ENCODE measurements at regions not wholly inside any gene's neighbourhood (a gene's known extent, or its start where the extent isn't known, plus 50 kb on each side); places are given as distances from the start of the nearest gene placed in this dataset.
"Not testable (repeated sequence)": the region's sequence is repeated elsewhere in the genome, so short reads cannot be mapped to it uniquely, and the experiment has no call there.

DNA sequence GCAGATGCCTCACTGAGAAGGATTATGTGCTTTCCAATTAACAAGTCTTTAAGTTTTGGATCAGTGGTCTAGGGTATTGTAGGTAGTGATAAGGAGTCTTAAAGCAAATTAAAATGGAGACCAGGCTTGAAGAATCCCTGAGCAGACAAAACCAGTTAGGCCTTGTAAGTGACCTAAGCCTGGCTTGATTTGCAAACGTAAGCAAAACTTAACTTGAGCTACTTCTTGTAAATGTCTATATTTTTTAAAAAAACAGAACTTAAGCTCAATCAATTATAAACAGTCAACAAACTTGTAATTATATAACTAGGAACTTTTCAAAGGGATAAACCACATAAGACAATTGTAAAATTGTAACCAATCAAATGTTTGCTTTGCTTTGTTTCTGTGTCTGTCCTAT, 72.7 kb upstream of the NALF2 start:
- DNase-seq: no peak

DNA sequence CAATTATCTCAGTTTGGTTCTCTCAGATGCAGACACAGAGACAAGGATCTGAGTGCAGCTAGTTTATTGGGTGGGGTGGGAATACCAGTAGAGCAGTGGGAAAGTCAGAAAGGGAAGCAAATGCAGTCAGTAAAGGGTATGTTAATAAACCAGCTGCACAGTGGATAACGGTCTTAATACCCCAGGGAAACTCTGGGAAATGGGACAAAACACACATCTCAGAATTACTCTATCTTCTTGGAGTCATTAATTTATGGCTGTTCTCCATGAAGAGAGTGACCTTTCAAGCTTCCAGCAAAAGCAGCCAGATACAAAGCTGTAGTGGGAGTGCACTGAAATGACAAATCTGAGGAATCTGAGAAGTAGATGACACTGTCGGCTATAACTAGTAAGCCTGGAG, 73.3 kb upstream of the NALF2 start:
- no peak for DNase-seq

DNA sequence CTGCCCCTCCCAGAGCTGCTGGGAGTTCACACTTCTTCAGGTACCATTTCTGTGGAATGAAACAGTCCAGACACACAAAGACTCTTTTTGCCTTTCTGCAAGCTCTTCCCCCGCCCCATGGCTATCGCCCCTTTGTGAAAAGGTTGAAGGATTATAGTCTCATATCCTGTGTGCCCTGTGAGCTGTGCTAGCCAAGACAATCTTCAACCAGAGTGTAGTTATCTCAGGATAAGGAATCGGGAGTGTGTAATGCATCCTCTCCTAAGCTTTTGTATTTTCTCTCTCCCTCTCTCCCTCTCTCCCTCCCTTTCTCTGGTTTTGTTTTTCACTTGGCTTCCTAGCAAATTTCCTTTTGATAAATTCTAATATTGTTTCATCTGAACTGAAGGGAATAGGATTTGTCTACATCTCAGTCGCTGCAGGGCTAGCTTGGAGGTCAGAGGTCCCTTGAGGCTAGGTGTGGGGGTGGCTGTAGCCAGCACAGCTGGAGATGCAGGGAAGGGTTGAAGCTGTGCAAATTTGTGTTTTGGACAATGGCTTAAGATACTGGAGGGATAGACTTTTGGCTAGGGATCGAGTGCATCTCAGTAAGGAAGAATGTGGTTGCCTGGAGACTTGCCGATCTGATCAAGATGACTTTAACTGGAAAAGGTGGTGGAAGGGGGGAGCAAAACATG, 74.6 kb upstream of the NALF2 start:
- no peak for DNase-seq

DNA sequence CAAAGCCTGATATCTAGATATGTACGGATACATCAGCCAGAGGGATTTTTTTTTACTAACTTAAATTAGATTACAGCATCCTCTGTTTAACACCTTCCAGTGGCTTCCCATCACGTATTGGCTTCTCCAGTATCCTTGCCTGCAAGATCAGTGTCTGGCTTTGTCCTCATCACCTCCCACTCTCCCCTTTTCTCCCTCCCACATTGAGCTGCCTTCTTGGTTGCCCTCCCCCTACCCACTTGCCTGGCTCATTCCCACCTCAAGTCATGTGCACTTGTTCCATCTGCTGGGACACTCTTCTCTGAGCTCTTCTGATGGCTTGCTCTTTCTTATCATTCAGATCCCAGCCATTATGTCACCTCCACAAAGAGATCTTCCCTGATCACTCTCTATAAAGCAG, 75.9 kb upstream of the NALF2 start:
- DNase-seq: no peak

DNA sequence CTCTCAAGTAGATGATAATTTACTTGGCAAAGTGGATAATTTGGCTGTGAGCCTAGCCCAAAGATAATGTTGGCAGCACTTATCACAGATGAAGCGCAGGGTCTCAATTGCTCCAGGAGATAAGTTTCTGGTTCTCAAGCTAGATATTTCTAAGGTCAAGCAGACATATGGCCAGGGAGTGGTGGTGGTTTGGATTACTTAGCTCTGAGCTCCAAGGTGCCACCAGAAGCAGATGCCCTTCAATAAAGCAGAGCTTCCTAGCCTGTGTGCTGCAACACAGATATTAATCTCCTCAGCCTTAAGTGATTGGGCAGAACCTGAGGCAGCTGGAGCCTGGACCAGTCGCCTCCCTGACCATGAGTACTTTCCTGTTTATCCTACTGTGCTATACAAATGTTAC, 79.2 kb upstream of the NALF2 start:
- no peak for DNase-seq

DNA sequence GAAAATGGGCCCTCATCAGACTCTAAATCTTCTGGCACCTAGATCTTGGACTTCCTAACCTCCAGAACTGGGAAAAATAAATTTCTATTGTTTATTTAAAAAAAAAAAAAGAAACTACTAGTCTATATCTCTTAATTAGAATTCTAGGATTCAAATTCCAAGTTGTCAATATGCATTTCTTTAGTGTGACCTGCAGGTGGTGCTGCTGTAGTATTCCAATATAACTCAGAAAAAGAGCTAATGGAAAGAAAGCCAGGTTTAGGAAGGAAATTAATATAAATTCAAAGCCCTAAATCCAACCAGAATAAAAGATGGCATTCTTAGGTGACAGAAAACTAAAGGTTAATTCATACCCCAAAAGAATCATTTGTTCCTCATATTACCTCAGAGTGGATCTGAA, 80.0 kb upstream of the NALF2 start:
- DNase-seq: no peak

DNA sequence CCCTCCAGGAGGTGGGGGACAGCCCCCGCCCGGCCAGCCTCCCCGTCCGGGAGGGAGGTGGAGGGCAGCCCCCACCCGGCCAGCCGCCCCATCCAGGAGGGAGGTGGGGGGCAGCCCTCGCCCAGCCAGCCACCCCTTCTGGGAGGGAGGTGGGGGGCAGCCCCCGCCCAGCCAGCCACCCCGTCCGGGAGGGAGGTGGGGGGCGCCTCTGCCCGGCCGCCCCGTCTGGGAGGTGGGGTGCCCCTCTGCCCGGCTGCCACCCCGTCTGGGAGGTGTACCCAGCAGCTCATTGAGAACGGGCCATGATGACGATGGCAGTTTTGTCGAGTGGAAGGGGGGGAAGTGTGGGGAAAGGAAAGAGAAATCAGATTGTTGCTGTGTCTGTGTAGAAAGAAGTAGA, 81.9 kb upstream of the NALF2 start:
- DNase-seq: not testable (repeated sequence)

DNA sequence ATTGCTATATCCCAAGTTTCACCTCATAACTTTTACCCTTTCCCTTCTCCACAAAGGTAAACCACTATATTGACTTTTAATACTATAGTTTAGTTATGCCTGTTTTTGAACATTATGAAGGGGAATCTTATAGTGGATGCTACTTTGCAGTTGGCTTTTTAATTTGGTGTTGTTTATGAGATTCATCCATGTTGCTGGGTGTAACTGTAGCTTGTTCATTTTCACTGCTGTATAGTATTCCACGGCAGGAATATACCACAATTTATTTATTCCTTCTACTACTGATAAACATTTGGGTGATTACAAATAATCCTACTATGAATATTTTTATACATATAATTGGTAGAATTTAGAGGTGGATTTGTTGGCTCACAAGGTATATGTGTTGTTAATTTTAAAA, 88.4 kb upstream of the NALF2 start:
- DNase-seq: no peak

DNA sequence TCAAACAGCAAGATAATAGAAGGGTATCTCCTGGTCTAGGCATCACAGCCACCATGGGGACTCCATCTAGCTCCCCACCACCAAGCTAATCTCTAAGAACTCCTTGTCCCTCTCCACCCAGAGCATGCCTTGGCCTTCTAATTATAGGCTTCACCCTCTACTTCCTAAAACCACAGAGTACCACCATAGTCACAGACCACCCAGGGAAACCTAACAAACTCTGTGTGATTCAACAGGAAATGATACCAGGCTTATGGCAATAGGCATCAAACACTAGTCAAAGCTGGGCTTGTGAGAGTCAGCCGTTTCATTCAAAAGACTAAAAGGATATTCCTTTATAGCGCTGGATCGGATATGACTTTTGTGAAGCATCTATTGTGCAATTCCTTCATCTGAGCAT, 91.5 kb upstream of the NALF2 start:
- DNase-seq: no peak

DNA sequence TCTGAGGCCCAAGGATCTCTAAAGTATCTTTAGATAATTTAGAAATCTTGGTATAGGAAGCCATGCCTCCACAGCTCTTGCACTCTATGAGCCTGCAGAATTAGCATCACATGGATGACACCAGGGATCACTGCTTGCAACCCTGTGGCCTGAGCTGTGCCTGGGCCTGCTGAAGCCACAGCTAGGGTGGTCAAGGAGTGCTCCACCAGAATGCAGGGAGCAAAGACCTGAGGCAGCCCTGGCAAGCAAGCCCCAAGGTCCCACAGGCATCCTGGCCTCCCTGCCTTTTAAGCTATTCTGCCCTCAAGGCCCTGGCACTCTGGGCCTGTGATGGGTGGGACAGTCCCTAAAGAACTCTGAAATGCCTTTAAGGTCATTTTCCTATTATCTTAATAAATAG, 105.2 kb upstream of the NALF2 start:
- no peak for DNase-seq

DNA sequence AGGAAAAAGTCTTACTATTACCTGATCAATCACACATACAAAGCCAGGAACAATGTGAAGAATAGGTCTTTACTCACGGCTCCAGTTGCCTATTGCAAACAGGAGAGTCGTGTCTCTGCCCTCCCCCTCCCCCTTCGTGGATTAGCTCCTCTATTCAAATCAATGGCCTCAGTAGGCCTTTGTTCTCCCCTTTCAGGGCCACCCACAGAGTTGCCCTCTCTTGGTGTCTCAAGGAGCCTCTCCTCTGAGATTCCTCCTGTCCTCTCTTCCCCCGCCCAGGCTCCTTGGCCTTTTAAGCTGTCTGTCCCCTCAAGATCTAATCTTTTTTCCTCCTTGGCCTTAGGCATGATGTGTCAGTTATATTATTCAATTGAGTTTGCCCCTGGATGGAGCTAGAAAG, 107.2 kb upstream of the NALF2 start:
- DNase-seq: no peak

DNA sequence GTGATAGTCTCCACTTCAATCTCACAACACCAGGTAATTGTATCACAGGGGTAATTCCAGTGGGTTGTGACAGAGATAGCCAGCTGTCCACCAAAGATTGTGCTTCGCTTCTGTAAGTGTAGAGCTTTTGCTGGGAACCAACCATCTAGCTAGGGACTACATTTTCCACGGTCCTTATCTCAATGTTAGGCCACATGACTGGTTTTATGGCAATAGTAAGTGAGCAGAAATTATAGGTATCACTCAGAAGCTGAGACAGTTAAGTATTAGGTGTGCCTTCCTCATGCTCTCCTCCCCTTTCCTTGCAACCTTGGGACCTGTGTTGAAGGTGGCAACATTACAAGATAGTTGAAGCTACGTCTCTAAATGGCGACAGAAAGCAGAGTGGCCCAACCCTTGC, 108.8 kb upstream of the NALF2 start:
- no peak for DNase-seq

DNA sequence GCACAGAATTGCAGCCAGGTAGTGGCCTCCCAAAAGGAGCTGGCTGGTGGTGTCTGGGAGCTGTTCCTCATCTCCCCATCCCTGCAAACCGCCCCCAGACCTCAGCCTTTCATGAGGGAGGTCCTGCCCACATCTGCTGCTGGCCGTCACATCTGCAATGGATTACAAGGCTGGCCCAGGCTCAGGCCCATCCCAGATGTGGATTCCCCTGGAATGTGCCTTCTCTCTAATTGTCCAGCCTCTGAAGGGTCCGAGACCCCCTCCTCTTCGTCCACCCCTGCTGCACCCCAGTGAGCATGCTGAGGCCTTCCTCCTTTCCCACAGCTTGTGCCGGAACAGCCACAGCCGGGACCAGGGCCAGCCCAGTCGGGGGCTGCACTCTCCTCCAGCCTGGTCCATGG, 115.0 kb upstream of the NALF2 start:
- no peak for DNase-seq

DNA sequence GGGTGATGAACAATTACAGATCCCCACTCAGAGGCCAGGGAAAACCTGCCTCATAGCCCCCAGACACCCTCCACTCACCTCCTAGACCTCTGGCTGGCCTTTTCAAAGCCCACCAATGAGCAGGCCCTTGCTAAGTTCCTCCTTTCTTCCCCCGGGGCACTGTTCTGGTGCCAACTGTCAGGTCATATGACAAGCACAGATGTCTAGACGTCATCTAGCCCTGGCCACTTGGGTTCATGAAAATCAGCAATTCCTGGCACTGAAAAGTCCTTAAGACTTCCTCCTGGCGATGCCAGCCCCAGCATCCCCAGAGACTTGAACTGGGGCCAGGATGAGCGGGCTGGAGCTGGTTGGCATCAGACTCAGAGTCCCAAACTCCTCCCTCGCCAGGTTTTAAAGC, 115.6 kb upstream of the NALF2 start:
- DNase-seq: no peak

DNA sequence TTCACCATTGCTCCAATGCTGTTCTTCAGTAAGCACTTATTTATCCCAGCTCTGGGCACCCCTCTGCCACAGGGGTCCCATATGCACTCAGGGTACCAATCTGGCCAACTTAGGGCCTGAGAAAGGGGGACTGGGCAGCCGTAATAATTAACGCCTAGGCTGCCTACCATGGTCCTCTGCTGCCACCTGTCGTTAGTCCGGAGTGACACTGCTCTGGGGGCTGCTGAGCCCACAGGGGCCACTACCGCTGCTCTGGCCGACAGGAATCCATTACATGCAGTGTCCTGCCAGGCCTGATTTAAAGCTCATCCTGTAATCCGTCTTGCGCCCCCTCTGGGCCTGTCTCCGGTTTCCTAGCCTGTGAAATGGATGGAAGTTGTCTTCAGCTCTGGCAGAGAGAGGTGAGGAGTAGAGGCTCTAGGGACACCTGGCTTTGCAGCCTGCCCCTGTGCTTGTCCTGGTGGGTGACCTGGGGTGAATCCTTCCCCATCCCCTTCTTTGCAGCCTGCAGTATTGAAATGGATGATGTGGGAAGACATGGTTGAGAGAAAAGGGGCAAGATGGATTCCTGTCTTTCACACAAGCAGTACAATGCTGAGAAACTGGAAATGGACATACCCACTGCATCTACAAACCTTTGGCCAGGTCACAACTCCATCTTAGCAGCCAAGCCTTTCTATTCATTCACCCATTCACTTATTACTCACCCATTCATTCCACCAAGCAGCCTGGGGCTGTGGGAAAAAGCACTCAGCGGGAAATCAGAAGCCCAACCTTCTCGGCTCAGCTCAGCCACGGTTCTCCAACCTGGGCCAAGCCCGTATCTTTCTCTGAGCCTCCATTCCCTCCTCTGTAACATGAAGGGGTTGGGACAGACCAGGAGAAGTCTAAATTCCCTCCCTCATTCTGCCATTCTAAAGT, 116.3 kb upstream of the NALF2 start:
- DNase-seq: peak; percentile 65

DNA sequence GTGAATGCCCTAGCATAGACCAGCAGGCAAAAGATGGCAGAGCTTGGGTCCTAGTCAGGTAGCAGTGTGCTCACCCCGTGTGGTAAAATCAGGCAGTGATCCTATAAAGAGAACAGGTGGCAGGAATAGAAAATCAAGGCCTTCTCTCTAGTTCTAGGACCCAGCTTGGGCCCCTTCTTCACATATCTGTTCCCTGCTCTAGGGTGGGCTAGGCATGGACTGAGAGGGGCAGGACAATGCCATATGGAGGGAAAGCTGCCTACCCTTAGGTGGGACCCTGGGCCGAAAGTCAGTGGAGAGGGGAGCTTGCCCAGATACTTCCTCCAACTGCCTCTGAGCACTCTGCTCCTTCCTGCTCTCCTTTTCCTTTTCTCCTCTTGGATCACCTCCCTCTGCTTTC, 117.4 kb upstream of the NALF2 start:
- no peak for DNase-seq

DNA sequence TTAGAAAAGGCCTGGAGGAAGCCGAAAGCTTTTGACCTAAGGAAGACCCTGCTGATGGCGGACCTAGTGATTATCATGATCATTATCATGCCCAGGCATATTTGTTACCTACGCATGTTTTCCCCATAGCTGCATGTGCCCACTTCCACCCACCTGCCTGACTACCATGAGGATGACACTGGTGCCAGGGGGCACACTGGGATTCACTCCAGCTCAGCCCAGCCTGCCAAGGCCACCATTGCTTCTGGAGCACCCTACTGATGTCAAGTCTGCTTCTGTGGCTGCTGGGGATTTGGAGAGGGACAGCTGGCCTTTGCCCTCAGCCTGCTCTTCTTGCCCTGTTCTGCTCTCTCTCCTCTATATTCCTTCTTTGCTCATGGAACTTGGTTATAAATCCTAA, 124.7 kb upstream of the NALF2 start:
- no peak for DNase-seq

DNA sequence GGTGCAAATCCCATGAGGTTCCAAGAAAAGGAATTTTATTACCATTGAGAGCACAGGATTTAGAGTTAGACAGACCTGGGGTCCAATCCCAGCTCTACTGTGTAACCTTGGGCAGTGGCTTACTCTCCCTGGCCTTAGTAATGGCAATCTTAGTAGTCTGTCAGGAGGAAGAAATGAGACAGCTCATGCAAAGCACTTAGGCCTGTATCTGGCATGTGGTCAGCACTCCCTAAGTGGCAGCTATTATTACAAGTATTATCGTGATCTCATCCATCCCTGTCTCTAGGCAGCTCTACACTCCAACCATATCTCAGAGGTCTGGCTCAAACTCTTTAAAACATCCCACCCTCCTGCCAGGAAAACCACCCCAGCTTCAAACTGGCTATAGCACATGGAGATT, 129.6 kb upstream of the NALF2 start:
- no peak for DNase-seq

DNA sequence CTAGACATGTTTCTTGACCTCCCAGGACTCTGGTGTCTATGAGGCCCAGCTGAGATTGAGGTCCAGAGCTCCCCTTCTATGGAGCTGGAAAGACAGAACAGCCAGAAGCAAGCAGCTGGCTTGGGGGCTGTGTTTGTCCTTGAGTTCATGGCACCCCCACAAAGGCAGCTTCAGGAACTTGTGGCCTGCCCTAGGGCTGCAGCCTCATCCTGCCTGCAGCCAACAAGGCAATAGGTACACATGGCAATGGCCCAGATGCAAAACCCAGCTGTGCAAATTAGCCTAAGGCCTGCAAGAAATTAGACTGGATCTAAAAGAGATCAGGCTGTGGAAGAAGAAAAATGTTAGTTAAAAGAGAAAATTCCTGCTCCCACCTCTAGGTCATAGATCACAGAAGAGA, 131.7 kb upstream of the NALF2 start:
- DNase-seq: no peak

DNA sequence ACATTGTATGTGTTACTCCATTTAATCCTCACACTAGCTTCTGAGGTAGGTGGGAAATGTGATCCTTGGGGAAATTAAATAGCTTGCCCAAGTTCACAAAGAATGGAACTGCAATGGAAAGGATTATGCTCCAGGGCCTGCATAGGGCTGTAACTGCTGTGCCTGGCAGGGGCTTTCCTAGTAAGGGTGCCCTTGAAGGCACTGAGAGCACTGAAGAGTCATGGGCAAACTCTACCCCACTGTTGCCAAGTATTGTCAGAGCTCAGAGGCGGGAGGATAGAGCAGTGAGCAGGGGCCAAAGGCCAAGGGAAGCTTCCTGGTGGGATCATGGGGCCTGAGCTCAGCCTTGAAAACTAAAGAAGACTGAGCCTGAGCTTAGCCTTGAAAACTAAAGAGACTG, 133.0 kb upstream of the NALF2 start:
- no peak for DNase-seq

DNA sequence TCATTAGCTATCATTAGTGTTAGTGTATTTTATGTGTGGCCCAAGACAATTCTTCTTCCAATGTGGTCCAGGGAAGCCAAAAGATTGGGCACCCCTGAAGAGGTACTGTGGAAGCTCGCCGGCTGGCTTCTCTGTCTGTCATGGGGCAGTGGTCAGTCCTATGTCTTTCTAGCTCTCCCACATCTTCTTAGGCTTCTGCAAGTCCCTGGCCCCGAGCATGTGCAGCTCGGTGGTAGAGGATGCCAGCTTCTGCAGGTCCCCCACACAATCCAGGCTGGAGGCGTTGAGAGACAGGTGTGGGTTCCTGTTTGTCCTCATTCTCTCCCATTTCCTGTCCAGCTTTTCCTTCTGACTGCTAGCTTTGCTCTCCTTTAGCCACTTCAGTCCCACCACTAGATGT, 134.1 kb upstream of the NALF2 start:
- no peak for DNase-seq

DNA sequence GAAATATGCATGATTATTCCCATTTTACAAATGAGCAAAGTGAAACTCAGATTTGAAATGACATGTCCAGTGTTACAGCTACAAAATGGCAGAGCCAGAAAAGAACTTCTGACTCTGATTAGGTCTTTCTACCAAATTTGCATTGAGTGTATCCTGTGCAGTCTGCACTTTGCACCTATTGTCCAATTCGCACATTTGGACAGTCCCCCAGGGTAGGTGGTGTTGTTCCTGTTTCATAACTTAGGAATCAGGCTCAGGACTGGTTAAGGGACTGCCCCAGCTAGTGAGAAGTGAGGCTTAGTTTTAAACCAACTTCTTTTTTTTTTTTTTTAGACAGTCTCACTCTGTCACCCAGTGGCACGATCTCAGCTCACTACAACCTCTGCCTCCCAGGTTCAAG, 137.9 kb upstream of the NALF2 start:
- DNase-seq: no peak

DNA sequence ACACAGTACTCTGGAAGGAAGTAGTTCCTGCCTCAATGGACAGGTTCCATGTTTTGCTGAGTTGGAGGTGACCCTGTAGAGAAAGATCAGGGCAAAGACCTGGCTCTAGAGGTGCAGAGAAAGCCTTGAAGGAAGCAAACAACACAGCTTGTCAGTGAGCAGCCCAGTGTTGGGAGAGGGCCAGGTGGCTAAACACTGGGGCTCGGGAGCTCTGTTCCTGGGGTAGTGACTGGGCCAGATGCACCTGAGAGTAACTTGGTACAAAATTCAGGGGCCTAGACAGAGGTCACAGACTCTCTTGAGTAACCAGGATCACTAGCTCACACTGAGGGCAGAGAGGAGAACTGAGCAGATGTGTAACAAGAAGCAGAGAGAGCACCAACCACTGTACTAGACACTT, 138.4 kb upstream of the NALF2 start:
- DNase-seq: no peak

DNA sequence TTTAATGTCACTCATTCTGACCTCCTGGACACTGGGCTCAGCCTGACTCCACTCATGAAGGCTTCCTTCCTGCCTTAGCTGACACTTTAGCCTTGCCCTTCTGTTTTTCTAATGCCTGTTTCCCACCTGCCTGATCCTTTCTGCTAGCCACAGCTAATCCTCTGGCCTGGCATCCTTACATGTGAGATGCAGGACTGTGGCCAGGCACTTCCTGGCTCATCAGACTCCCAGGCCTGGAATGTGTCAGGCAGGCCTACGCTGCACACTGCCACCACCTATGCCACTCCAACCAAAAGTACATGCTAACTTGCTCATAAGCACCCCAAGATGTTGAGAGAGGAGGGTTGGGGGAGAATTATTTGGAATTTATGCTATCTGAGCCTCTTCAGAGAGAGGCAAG, 138.8 kb upstream of the NALF2 start:
- DNase-seq: no peak

DNA sequence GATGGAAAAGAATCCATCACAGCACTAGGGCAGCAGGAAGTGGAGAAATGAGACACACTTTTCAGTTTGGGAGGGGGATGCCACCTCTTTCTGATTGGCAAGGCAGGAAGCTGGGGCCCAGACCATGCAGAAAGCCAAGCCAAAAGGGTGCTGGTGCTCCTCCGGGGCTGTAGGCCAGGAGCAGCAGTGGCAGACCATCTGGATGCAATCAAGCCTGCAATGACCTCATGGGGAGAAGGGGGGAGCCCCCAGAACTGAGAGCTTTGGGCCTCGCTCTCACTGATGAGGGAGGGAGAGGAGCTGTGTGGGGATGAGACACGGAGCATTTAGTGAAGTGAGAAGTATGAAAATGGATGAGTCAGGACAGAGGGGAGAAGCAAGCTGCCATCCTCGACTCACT, 141.3 kb upstream of the NALF2 start:
- no peak for DNase-seq
